BJ (cell line): ENCODE measurements at regions not wholly inside any gene's neighbourhood (a gene's known extent, or its start where the extent isn't known, plus 50 kb on each side); places are given as distances from the start of the nearest gene placed in this dataset.
A peak's percentile ranks its signal among the peaks of the same experiment; 100 is the strongest.

Experiments
- CTCF ChIA-PET: fragments of 350-600 bp; formaldehyde crosslinking; extraction: SDS; loops from one replicate; lab custom pipeline; 2021; ENCODE audit warnings: antibody characterized with exemption, inconsistent platforms; lab: Yijun Ruan, JAX
- POLR2A ChIA-PET: fragments of 300-600 bp; sonication (Branson Sonifier 250); formaldehyde crosslinking; extraction: SDS; loops from one replicate; lab custom pipeline; 2021; ENCODE audit warnings: antibody characterized with exemption; lab: Charles Lee
- DNase-seq: peaks from one replicate; pipeline ENCODE4 v3.0.0-alpha.2; 2011; ENCODE audit warnings: low read depth
- H3K27me3 ChIP-seq: 2 replicates; pipeline ENCODE4 v1.6.0; 2011; ENCODE audit warnings: low read length; ENCODE audit not compliant: control insufficient read depth, insufficient read depth
- H3K36me3 ChIP-seq: 2 replicates; pipeline ENCODE4 v1.5.1; 2011; ENCODE audit warnings: low read length; ENCODE audit not compliant: control insufficient read depth, insufficient read depth
- H3K4me3 ChIP-seq: 2 replicates; pipeline ENCODE4 v1.5.1; 2011; ENCODE audit warnings: low read depth, mild to moderate bottlenecking, control low read depth, low read length
- CTCF ChIP-seq: IDR thresholded peaks from 2 replicates; pipeline ENCODE4 v1.5.1; 2011; ENCODE audit warnings: low read depth, mild to moderate bottlenecking, control low read depth, inconsistent platforms, low read length, moderate library complexity; ENCODE audit not compliant: insufficient read depth

GRCh38 chr2:70381235-70381634 is 79.4 kb upstream of the FAM136A start:
- CTCF ChIA-PET = interaction anchor here (0.5 kb wide), 1 partner anchor 567 kb away, joined by 3 read pairs; no protein-coding TSS in a partner anchor
- POLR2A ChIA-PET = no interaction called here
- no peak for DNase-seq

DNA sequence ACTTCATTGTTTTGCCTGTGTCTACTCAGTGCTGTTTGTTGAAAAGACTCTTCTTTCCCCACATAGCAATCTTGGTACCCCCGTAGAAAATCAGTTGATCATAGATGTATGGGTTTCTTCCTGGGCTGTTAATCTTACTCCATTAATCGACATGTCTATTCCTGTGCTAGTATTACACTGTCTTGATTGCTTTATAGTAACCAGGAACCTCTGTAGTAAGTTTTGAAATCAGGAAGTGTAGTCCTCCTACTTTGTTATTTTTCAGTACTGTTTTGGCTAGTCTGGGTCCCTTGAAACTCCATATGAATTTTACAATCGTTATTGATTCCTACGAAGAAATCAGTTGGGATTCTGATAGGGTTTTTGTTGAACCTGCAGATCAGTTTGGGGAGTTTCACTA is 78.8 kb upstream of the FAM136A start:
- no peaks in the 10 kb centered on the region for H3K27me3 ChIP-seq
- POLR2A ChIA-PET = no interaction called here
- CTCF ChIA-PET = no interaction called here
- no peak for DNase-seq
- TF ChIP-seq CTCF = no peak
- no peaks in the 10 kb centered on the region for H3K36me3 ChIP-seq
- H3K4me3 ChIP-seq = no peak overlapping the region

More at GRCh38 chr2:70381235-70381634, 79.4 kb upstream of the FAM136A start:
- no peak for TF ChIP-seq CTCF
- Histone ChIP-seq H3K36me3 (no peaks in the 10 kb centered on the region), H3K27me3 (no peaks in the 10 kb centered on the region), H3K4me3 (no peak overlapping the region)

DNA sequence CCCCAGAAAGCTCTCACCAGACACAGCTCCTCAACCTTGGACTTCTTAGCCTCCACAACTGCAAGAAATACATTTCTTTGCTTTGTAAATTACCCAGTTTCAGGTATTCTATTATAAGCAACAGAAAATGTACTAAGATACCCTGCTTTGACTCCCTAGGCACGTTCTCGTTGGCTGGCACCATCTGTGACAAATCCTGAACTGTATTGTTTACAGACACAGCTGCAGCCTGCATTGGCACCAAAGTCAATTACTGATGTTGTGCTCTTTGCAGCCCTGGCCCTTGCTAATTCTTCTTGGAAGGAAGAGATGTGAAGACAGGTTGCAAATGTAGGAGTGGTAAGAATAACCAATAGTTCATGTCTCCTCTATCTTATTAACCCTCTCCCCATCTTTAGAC is 72.7 kb upstream of the FAM136A start:
- H3K27me3 ChIP-seq = no peaks in the 10 kb centered on the region
- ChIA-PET POLR2A (no interaction called here), CTCF (interaction anchor here (0.6 to 1.1 kb wide), 2 partner anchors 12 to 32 kb away, joined by 3 to 5 read pairs; no protein-coding TSS in a partner anchor)
- DNase-seq = no peak
- H3K4me3 ChIP-seq = no peak overlapping the region
- no peak for TF ChIP-seq CTCF
- no peaks in the 10 kb centered on the region for H3K36me3 ChIP-seq

- H3K27me3 ChIP-seq = no peaks in the 10 kb centered on the region
- no peak overlapping the region for H3K4me3 ChIP-seq
- no peaks in the 10 kb centered on the region for H3K36me3 ChIP-seq
- CTCF ChIA-PET = interaction anchor here (0.6 kb wide), 1 partner anchor 45 kb away, joined by 4 read pairs; no protein-coding TSS in a partner anchor
- no peak for TF ChIP-seq CTCF
- POLR2A ChIA-PET = no interaction called here
- peak; percentile 46 for DNase-seq
Measured at GRCh38 chr2:70371753-70372152, 69.9 kb upstream of the FAM136A start.

GRCh38 chr2:70369082-70369481 is 67.2 kb upstream of the FAM136A start:
- H3K27me3 ChIP-seq = no peaks in the 10 kb centered on the region
- no peak for TF ChIP-seq CTCF
- no peak for DNase-seq
- ChIA-PET CTCF (no interaction called here), POLR2A (no interaction called here)
- no peak overlapping the region for H3K4me3 ChIP-seq
- no peaks in the 10 kb centered on the region for H3K36me3 ChIP-seq
